Osteoblast (primary cell): ENCODE measurements at regions not wholly inside any gene's neighbourhood (a gene's known extent, or its start where the extent isn't known, plus 50 kb on each side); places are given as distances from the start of the nearest gene placed in this dataset.

ENCODE experiments used
- DNase-seq: peaks from one replicate; pipeline ENCODE4 v3.0.0; 2011; ENCODE audit warnings: low spot score, mixed read lengths; ENCODE audit not compliant: insufficient read length; ENCODE audit errors: missing footprints
- H2AFZ ChIP-seq: 2 replicates; pipeline ENCODE4 v1.6.0; 2011; ENCODE audit warnings: mild to moderate bottlenecking, low read length
- H3K27ac ChIP-seq: 2 replicates; pipeline ENCODE4 v1.5.1; 2011; ENCODE audit warnings: mild to moderate bottlenecking, low read depth, low read length, moderate library complexity
- H3K27me3 ChIP-seq: 2 replicates; pipeline ENCODE4 v1.6.0; 2012; ENCODE audit warnings: mild to moderate bottlenecking, control low read depth, inconsistent platforms, low read length, moderate library complexity; ENCODE audit not compliant: insufficient read depth
- H3K36me3 ChIP-seq: 2 replicates; pipeline ENCODE4 v1.5.1; 2011; ENCODE audit warnings: mild to moderate bottlenecking, low read length, control low read depth, moderate library complexity; ENCODE audit not compliant: insufficient read depth
- H3K4me1 ChIP-seq: 2 replicates; pipeline ENCODE4 v1.5.1; 2011; ENCODE audit warnings: mild to moderate bottlenecking, low read length, control low read depth, moderate library complexity; ENCODE audit not compliant: insufficient read depth
- H3K4me2 ChIP-seq: 2 replicates; pipeline ENCODE4 v1.6.0; 2011; ENCODE audit warnings: mild to moderate bottlenecking, low read length; ENCODE audit not compliant: insufficient read depth
- H3K4me3 ChIP-seq: fragments of 200-600 bp; sonication (generic); 3 replicates; pipeline ENCODE4 v1.5.1; 2012; ENCODE audit warnings: mild to moderate bottlenecking, low read length, inconsistent platforms; ENCODE audit not compliant: insufficient read depth
- H3K79me2 ChIP-seq: 2 replicates; pipeline ENCODE4 v1.6.0; 2012; ENCODE audit warnings: mild to moderate bottlenecking, low read length, control low read depth, inconsistent platforms; ENCODE audit not compliant: insufficient read depth
- H3K9me3 ChIP-seq: 2 replicates; pipeline ENCODE4 v1.5.1; 2011; ENCODE audit warnings: low read depth, low read length, control low read depth
- H4K20me1 ChIP-seq: 2 replicates; pipeline ENCODE4 v1.6.0; 2012; ENCODE audit warnings: mild to moderate bottlenecking, low read length, control low read depth; ENCODE audit not compliant: insufficient read depth
- CTCF ChIP-seq: IDR thresholded peaks from 2 replicates; pipeline ENCODE4 v1.5.1; 2011; ENCODE audit warnings: mild to moderate bottlenecking, low read depth, low read length, moderate library complexity; ENCODE audit errors: extremely low read depth

- Histone ChIP-seq H3K79me2 (no peaks in the 10 kb centered on the region), H3K4me3 (no peak overlapping the region), H3K36me3 (no peaks in the 10 kb centered on the region), H2AFZ (no peak overlapping the region), H3K27me3 (peaks cover 3% of the 10 kb centered on the region), H3K4me1 (no peaks in the 10 kb centered on the region), H3K9me3 (no peaks in the 10 kb centered on the region), H3K4me2 (no peak overlapping the region), H3K27ac (no peak overlapping the region), H4K20me1 (no peaks in the 10 kb centered on the region)
- DNase-seq: no peak
- peak; percentile 11 for TF ChIP-seq CTCF
Measured at GRCh38 chr1:94634977-94635416, 93.4 kb upstream of the F3 start.

- TF ChIP-seq CTCF: no peak
- DNase-seq: no peak
- Histone ChIP-seq H3K27me3 (peaks cover 3% of the 10 kb centered on the region), H3K9me3 (no peaks in the 10 kb centered on the region), H3K36me3 (no peaks in the 10 kb centered on the region), H3K27ac (no peak overlapping the region), H4K20me1 (no peaks in the 10 kb centered on the region), H3K4me1 (no peaks in the 10 kb centered on the region), H3K4me2 (no peak overlapping the region), H3K79me2 (no peaks in the 10 kb centered on the region), H2AFZ (no peak overlapping the region), H3K4me3 (no peak overlapping the region)
Measured at GRCh38 chr1:94633051-94633450, 91.5 kb upstream of the F3 start.

GRCh38 chr1:94629259-94630181, 88.0 kb upstream of the F3 start:
- H3K4me3 ChIP-seq: no peak overlapping the region
- H3K27me3 ChIP-seq: peaks cover 10% of the 10 kb centered on the region
- TF ChIP-seq CTCF: no peak
- no peak for DNase-seq
- H3K79me2 ChIP-seq: no peaks in the 10 kb centered on the region
- H2AFZ ChIP-seq: no peak overlapping the region
- no peak overlapping the region for H3K27ac ChIP-seq
- H3K4me1 ChIP-seq: no peaks in the 10 kb centered on the region
- H3K9me3 ChIP-seq: no peaks in the 10 kb centered on the region
- H3K4me2 ChIP-seq: no peak overlapping the region
- no peaks in the 10 kb centered on the region for H4K20me1 ChIP-seq
- H3K36me3 ChIP-seq: no peaks in the 10 kb centered on the region

- peaks cover 10% of the 10 kb centered on the region for H3K27me3 ChIP-seq
- H4K20me1 ChIP-seq: no peaks in the 10 kb centered on the region
- DNase-seq: no peak
- H3K27ac ChIP-seq: no peak overlapping the region
- H3K36me3 ChIP-seq: no peaks in the 10 kb centered on the region
- no peak overlapping the region for H3K4me3 ChIP-seq
- H2AFZ ChIP-seq: no peak overlapping the region
- H3K9me3 ChIP-seq: no peaks in the 10 kb centered on the region
- no peaks in the 10 kb centered on the region for H3K79me2 ChIP-seq
- no peak overlapping the region for H3K4me2 ChIP-seq
- H3K4me1 ChIP-seq: peaks cover under 1% of the 10 kb centered on the region
- no peak for TF ChIP-seq CTCF
Measured at GRCh38 chr1:94628499-94628843, 86.9 kb upstream of the F3 start.
